ENCODE measurements at regions not wholly inside any gene's neighbourhood (a gene's known extent, or its start where the extent isn't known, plus 50 kb on each side); places are given as distances from the start of the nearest gene placed in this dataset.

DNA sequence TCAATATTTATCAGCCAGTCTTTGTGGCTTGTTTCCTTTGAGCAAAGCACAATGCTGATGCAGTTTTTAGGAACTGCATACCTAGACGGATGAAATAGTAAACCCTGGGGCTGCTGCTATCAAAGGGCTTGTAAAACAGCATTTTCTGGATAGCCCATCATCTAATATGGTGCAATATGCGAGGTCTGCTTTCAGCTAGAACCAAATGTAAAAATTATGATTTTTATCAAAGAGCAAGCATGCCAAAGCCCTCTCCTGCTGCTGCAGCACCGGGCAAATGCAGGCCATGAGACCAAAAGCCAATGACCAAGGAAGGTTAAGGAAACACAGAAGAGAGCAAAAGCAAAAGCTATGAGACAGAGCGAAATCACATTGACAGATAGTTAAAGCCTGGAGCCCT lies 1000.4 kb downstream of the MAT2B start:
- Histone ChIP-seq H3K27me3 (ENCODE audit: insufficient read depth, low read depth, low read length) (no peaks in the 10 kb centered on the region), H3K27ac (ENCODE audit: low read length) (no peak overlapping the region), H3K36me3 (ENCODE audit: insufficient read depth, low read length) (no peaks in the 10 kb centered on the region), H3K9me2 (ENCODE audit: insufficient read depth, low read length) (no peaks in the 10 kb centered on the region), H3K4me2 (ENCODE audit: low read length) (no peak overlapping the region), H4K20me1 (ENCODE audit: insufficient read depth) (no peaks in the 10 kb centered on the region), H3K4me3 (ENCODE audit: low read length) (no peak overlapping the region), H3K79me2 (replicated peaks; ENCODE audit: insufficient read depth, low read length) (no peaks in the 10 kb centered on the region), H3K9ac (ENCODE audit: low read length) (no peak overlapping the region), H2AFZ (ENCODE audit: low read depth, low read length) (no peak overlapping the region), H3K9me3 (ENCODE audit: low read length) (no peaks in the 10 kb centered on the region), H3F3A (ENCODE audit: insufficient read depth, low read length, poor library complexity, severe bottlenecking) (no peaks in the 10 kb centered on the region)
- TF ChIP-seq MXI1 (conservative IDR thresholded peaks at IDR 0.05; ENCODE audit: poor library complexity, severe bottlenecking) (no peak), POLR2AphosphoS5 (IDR thresholded peaks at IDR 0.05) (no peak), EZH2 (IDR thresholded peaks at IDR 0.05; ENCODE audit: borderline replicate concordance, insufficient read depth, low read length, poor library complexity, severe bottlenecking) (no peak), RAD21 (conservative IDR thresholded peaks at IDR 0.05) (no peak), SMC3 (conservative IDR thresholded peaks at IDR 0.05; ENCODE audit: poor library complexity) (no peak), EP300 (conservative IDR thresholded peaks at IDR 0.05; ENCODE audit: poor library complexity, severe bottlenecking) (no peak), TAF1 (IDR thresholded peaks at IDR 0.05; ENCODE audit: low read depth) (no peak)
- TF ChIP-seq, protein P1, sequence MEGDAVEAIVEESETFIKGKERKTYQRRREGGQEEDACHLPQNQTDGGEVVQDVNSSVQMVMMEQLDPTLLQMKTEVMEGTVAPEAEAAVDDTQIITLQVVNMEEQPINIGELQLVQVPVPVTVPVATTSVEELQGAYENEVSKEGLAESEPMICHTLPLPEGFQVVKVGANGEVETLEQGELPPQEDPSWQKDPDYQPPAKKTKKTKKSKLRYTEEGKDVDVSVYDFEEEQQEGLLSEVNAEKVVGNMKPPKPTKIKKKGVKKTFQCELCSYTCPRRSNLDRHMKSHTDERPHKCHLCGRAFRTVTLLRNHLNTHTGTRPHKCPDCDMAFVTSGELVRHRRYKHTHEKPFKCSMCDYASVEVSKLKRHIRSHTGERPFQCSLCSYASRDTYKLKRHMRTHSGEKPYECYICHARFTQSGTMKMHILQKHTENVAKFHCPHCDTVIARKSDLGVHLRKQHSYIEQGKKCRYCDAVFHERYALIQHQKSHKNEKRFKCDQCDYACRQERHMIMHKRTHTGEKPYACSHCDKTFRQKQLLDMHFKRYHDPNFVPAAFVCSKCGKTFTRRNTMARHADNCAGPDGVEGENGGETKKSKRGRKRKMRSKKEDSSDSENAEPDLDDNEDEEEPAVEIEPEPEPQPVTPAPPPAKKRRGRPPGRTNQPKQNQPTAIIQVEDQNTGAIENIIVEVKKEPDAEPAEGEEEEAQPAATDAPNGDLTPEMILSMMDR (IDR thresholded peaks at IDR 0.05; ENCODE audit: poor library complexity, severe bottlenecking), result no peak
- TF ChIP-seq, protein P2, sequence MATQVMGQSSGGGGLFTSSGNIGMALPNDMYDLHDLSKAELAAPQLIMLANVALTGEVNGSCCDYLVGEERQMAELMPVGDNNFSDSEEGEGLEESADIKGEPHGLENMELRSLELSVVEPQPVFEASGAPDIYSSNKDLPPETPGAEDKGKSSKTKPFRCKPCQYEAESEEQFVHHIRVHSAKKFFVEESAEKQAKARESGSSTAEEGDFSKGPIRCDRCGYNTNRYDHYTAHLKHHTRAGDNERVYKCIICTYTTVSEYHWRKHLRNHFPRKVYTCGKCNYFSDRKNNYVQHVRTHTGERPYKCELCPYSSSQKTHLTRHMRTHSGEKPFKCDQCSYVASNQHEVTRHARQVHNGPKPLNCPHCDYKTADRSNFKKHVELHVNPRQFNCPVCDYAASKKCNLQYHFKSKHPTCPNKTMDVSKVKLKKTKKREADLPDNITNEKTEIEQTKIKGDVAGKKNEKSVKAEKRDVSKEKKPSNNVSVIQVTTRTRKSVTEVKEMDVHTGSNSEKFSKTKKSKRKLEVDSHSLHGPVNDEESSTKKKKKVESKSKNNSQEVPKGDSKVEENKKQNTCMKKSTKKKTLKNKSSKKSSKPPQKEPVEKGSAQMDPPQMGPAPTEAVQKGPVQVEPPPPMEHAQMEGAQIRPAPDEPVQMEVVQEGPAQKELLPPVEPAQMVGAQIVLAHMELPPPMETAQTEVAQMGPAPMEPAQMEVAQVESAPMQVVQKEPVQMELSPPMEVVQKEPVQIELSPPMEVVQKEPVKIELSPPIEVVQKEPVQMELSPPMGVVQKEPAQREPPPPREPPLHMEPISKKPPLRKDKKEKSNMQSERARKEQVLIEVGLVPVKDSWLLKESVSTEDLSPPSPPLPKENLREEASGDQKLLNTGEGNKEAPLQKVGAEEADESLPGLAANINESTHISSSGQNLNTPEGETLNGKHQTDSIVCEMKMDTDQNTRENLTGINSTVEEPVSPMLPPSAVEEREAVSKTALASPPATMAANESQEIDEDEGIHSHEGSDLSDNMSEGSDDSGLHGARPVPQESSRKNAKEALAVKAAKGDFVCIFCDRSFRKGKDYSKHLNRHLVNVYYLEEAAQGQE (IDR thresholded peaks at IDR 0.05; ENCODE audit: borderline replicate concordance), result no peak

DNA sequence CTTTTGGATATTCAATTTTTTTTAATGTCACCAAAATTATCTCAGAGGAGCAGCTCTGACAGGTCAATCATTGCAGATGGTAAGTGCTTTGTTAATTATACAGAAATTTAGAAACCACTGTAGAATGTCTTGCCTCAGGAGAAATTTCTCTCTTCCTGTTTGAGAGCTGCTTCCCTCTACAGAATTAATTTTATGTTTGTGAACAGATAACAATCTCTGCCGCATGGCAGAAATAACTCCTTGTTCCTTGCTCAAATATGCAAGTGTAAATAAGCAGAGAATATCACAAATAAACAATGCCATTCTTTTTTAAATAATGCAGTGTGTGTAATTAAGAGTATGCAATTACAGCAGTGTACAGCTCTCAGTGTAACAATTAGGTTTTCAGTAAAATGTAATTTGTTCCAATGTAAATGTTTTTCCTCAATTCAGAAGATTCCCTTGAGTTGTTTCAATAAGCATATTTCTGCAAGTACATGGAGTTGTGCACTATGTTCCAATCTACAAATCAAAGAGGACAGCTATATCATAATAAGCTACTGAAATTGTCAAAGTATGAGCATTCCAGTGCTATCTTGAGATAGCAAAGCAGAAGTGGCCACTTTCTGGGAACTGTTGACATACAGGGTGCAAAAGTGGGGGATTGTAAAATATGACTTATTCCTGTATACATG lies 1012.8 kb downstream of the MAT2B start:
- Histone ChIP-seq H3K9me3 (ENCODE audit: low read length) (no peaks in the 10 kb centered on the region), H3K9ac (ENCODE audit: low read length) (no peak overlapping the region), H3K79me2 (replicated peaks; ENCODE audit: insufficient read depth, low read length) (no peaks in the 10 kb centered on the region), H4K20me1 (ENCODE audit: insufficient read depth) (no peaks in the 10 kb centered on the region), H3K4me3 (ENCODE audit: low read length) (no peak overlapping the region), H3K27me3 (ENCODE audit: insufficient read depth, low read depth, low read length) (no peaks in the 10 kb centered on the region), H2AFZ (ENCODE audit: low read depth, low read length) (no peak overlapping the region), H3K27ac (ENCODE audit: low read length) (no peak overlapping the region), H3K9me2 (ENCODE audit: insufficient read depth, low read length) (no peaks in the 10 kb centered on the region), H3F3A (ENCODE audit: insufficient read depth, low read length, poor library complexity, severe bottlenecking) (no peaks in the 10 kb centered on the region), H3K4me2 (ENCODE audit: low read length) (no peak overlapping the region), H3K36me3 (ENCODE audit: insufficient read depth, low read length) (no peaks in the 10 kb centered on the region)
- TF ChIP-seq, protein P1 (IDR thresholded peaks at IDR 0.05; ENCODE audit: poor library complexity, severe bottlenecking), result no peak
- TF ChIP-seq EZH2 (IDR thresholded peaks at IDR 0.05; ENCODE audit: borderline replicate concordance, insufficient read depth, low read length, poor library complexity, severe bottlenecking) (no peak), RAD21 (conservative IDR thresholded peaks at IDR 0.05) (no peak), SMC3 (conservative IDR thresholded peaks at IDR 0.05; ENCODE audit: poor library complexity) (no peak), MXI1 (conservative IDR thresholded peaks at IDR 0.05; ENCODE audit: poor library complexity, severe bottlenecking) (no peak)
